Loucy (cell line): ENCODE measurements at regions not wholly inside any gene's neighbourhood (a gene's known extent, or its start where the extent isn't known, plus 50 kb on each side); places are given as distances from the start of the nearest gene placed in this dataset.

ENCODE experiments used
- H2AFZ ChIP-seq: fragments of 200-600 bp; sonication (generic); 2 replicates; pipeline ENCODE4 v1.6.0; 2016; ENCODE audit warnings: antibody characterized with exemption, mild to moderate bottlenecking, low read length, moderate library complexity
- H3F3A ChIP-seq: fragments of 200-600 bp; 2 replicates; pipeline ENCODE4 v1.6.0; 2016; ENCODE audit warnings: antibody characterized with exemption, low read depth, mild to moderate bottlenecking
- H3K27me3 ChIP-seq: fragments of 200-600 bp; sonication (generic); 2 replicates; pipeline ENCODE4 v1.6.1; 2014; ENCODE audit warnings: low read length, mild to moderate bottlenecking; ENCODE audit not compliant: insufficient read depth, poor library complexity, severe bottlenecking
- H3K36me3 ChIP-seq: fragments of 200-600 bp; sonication (generic); 2 replicates; pipeline ENCODE4 v1.6.1; 2016; ENCODE audit warnings: low read length; ENCODE audit not compliant: insufficient read depth
- H3K4me1 ChIP-seq: fragments of 200-600 bp; sonication (generic); 2 replicates; pipeline ENCODE4 v1.5.1; 2014; ENCODE audit warnings: low read length, mild to moderate bottlenecking; ENCODE audit not compliant: insufficient read depth, poor library complexity, severe bottlenecking
- H3K4me2 ChIP-seq: fragments of 200-600 bp; sonication (generic); 2 replicates; pipeline ENCODE4 v1.6.0; 2014; ENCODE audit warnings: antibody characterized with exemption, low read length, low read depth, mild to moderate bottlenecking; ENCODE audit not compliant: poor library complexity, severe bottlenecking
- H3K4me3 ChIP-seq: fragments of 200-600 bp; sonication (generic); 2 replicates; pipeline ENCODE4 v1.5.1; 2014; ENCODE audit warnings: low read length, mild to moderate bottlenecking, mixed read lengths; ENCODE audit not compliant: poor library complexity, severe bottlenecking
- H3K79me2 ChIP-seq: fragments of 200-600 bp; sonication (generic); 2 replicates; pipeline ENCODE4 v1.6.1; 2014; ENCODE audit warnings: low read length; ENCODE audit not compliant: insufficient read depth
- H3K9ac ChIP-seq: fragments of 200-600 bp; sonication (generic); 2 replicates; pipeline ENCODE4 v1.6.0; 2014; ENCODE audit warnings: mild to moderate bottlenecking, low read depth, low read length, moderate library complexity; ENCODE audit not compliant: poor library complexity, severe bottlenecking
- H3K9me2 ChIP-seq: fragments of 200-600 bp; sonication (generic); replicated peaks from 2 replicates; pipeline ENCODE4 v1.6.1; 2016; ENCODE audit warnings: low read depth, low read length, mixed read lengths
- H3K9me3 ChIP-seq: fragments of 200-600 bp; sonication (generic); 2 replicates; pipeline ENCODE4 v1.6.1; 2014; ENCODE audit warnings: mild to moderate bottlenecking, antibody characterized with exemption, low read length, low read depth; ENCODE audit not compliant: insufficient read depth
- H4K20me1 ChIP-seq: fragments of 200-600 bp; sonication (generic); 2 replicates; pipeline ENCODE4 v1.6.0; 2014; ENCODE audit warnings: antibody characterized with exemption, low read length, mild to moderate bottlenecking; ENCODE audit not compliant: insufficient read depth, poor library complexity, severe bottlenecking
- CTCF ChIP-seq: fragments of 200-600 bp; sonication (generic); conservative IDR thresholded peaks from 2 replicates; pipeline ENCODE4 v1.5.1; 2014; ENCODE audit warnings: mild to moderate bottlenecking, antibody characterized with exemption, low read length
- EZH2phosphoT487 ChIP-seq: fragments of 200-600 bp; IDR thresholded peaks from 2 replicates; pipeline ENCODE4 v1.6.1; 2018; ENCODE audit warnings: antibody characterized with exemption, mild to moderate bottlenecking, moderate library complexity, borderline replicate concordance

GRCh38 chr10:8235253-8236027, 181.0 kb downstream of the GATA3 start:
- Histone ChIP-seq H3K36me3 (no peaks in the 10 kb centered on the region), H3K79me2 (no peaks in the 10 kb centered on the region), H3K4me2 (no peak overlapping the region), H3K9me3 (no peaks in the 10 kb centered on the region), H3K4me3 (no peak overlapping the region), H2AFZ (no peak overlapping the region), H3K9me2 (no peaks in the 10 kb centered on the region), H4K20me1 (no peaks in the 10 kb centered on the region), H3K27me3 (no peaks in the 10 kb centered on the region), H3F3A (no peaks in the 10 kb centered on the region), H3K4me1 (peaks cover 23% of the 10 kb centered on the region), H3K9ac (no peak overlapping the region)
- TF ChIP-seq CTCF (no peak), EZH2phosphoT487 (no peak)

DNA sequence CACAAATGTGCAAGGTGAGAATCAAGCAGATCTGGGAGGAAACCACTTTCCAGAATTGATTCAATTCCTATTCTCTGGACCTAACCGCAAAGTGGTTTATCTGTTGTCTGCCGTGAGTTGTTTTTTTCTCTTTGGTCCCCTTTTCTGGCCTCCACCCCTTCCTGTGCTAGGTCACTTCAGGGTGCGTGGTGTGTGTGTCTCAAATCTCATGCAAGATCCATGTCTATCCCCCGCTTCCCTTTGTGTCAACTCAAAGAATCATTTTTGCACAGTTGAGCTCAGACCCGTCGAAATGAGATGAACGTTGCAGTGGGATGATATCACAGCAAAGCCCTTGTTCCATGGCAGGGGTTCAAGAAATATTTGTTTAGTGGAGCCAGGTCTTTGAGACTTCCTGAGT, 184.5 kb downstream of the GATA3 start:
- Histone ChIP-seq H3K4me2 (peak overlapping the region; percentile 7), H4K20me1 (no peaks in the 10 kb centered on the region), H3K4me3 (no peak overlapping the region), H2AFZ (peak overlapping the region; percentile 0; the same call in 1 of the 2 replicates), H3K9me3 (no peaks in the 10 kb centered on the region), H3K9me2 (no peaks in the 10 kb centered on the region), H3K9ac (no peak overlapping the region), H3K79me2 (no peaks in the 10 kb centered on the region), H3K27me3 (no peaks in the 10 kb centered on the region), H3K4me1 (peaks cover 34% of the 10 kb centered on the region), H3K36me3 (no peaks in the 10 kb centered on the region), H3F3A (no peaks in the 10 kb centered on the region)
- no peak for TF ChIP-seq CTCF
- TF ChIP-seq EZH2phosphoT487: no peak

DNA sequence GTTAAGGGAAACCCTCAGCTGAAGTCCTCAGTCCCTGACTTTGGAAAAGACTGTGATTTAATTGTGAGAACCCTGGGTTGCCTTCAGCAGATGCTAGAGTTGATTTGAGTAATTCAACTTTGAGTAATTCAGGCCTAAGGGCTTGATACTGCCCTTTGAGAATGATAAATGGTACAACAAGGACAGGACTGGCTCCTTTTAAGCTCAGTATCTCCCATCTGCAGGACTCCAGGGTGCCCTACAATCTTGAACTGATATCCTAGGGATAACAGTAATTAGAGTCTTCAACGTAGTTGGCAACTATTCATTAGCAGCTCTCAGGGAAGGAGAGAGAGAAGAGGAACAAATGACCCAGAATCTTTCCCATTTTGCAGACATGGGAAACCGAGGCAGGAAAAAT, 186.4 kb downstream of the GATA3 start:
- Histone ChIP-seq H3K4me1 (peaks cover 52% of the 10 kb centered on the region), H3K36me3 (no peaks in the 10 kb centered on the region), H3K4me2 (no peak overlapping the region), H3K79me2 (no peaks in the 10 kb centered on the region), H3K9ac (no peak overlapping the region), H3K27me3 (no peaks in the 10 kb centered on the region), H3K4me3 (no peak overlapping the region), H3K9me2 (no peaks in the 10 kb centered on the region), H4K20me1 (no peaks in the 10 kb centered on the region), H3F3A (peaks cover 12% of the 10 kb centered on the region), H2AFZ (no peak overlapping the region), H3K9me3 (no peaks in the 10 kb centered on the region)
- no peak for TF ChIP-seq EZH2phosphoT487
- TF ChIP-seq CTCF: no peak
